HG03439 (cell line): ENCODE measurements at regions not wholly inside any gene's neighbourhood (a gene's known extent, or its start where the extent isn't known, plus 50 kb on each side); places are given as distances from the start of the nearest gene placed in this dataset.
"Not testable (repeated sequence)": the region's sequence is repeated elsewhere in the genome, so short reads cannot be mapped to it uniquely, and the experiment has no call there.

Source experiments
- ATAC-seq: cut with Tn5 transposase; IDR thresholded peaks from one replicate; pipeline ENCODE4 v1.9.1; 2021; ENCODE audit warnings: mild to moderate bottlenecking, moderate library complexity; ENCODE audit not compliant: unreplicated experiment

DNA sequence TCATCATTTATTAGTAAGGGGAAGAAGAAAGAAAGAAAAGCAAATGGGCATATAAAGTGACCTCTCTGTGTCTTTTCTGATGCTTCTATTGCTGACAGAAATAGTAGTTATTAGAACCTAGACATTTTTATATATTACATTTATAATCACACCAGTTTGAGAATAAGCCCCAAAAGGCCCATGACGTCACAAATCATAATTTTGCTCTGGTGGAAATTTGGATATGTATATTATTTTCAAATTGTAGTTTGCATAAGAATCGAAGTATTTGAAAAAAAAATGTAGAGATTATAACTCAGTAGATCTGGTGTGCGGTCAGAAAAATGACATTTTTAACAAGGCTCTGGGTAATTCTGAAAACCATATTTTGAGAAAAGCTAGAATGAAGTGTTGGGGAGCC, 101.2 kb upstream of the STEAP1 start:
- no peak for ATAC-seq

DNA sequence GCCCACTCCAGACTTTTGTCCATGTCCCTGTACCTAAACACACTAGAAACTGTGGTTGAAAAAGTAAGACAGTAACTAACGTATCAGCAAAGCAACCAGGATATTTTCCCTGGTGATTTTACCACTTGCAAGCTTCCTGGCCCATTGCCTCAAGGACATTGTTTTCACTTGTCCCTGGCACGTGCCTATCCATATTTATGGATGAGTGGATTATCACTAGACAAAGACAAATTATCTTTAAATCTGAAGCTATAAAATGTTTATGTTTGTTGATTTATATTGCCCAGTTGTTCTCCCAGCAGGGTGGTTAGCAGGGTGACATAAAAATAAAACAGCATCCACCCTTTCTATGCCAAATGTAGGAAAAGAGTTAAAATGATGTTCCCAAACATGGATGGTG, 93.2 kb upstream of the STEAP1 start:
- no peak for ATAC-seq

DNA sequence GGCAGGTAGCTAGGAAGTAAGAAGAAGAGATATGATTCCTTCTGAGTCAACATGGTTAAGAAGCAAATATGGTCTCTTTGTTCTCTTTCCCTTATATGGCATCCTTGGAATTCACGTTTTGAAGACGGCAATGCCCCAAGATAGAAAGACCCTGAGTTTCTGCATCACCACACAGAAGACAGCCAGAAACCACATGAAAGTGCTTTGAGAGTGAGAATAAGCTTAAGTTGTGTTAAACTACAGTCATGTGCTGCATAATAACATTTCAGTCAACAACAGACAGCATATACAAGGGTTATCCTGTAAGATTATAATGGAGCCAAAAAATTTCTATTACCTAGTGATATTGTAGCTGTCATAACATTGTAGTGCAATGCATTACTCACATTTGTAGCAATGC, 89.9 kb upstream of the STEAP1 start:
- ATAC-seq: no peak

DNA sequence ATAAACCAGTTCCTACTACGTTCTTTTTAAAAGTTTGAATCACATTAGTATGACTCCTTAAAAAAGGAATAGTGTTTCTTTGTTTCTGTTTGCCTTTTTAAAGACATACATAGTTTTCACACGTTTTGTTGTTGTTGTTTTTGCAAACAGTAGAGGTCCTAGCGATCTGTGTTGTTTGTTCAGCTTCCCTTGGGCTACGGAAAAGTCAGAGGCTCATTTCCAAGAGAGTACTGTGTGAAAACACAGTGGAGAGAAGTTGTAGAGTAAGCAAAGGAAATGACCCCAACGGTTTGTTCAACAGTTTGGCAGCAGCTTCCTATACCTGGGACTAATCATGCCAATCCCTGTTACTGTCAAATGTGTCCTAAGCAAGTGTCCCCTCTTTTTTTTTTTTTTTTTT, 87.1 kb upstream of the STEAP1 start:
- ATAC-seq: no peak

DNA sequence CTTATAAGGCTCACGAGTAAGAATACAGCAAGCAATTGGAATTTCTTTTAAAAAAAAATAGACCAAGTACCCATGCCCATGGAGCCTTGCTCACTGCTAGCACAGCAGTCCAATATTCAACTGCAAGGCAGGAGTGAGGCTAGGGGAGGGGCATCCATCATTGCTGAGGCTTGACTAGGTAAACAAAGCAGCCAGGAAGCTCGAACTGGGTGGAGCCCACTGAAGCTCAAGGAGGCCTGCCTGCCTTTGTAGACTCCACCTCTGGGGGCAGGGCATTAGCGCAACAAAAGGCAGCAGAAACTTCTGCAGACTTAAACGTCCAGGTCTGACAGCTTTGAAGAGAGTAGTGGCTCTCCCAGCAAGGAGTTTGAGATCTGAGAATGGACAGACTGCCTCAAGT, 84.0 kb upstream of the STEAP1 start:
- not testable (repeated sequence) for ATAC-seq

DNA sequence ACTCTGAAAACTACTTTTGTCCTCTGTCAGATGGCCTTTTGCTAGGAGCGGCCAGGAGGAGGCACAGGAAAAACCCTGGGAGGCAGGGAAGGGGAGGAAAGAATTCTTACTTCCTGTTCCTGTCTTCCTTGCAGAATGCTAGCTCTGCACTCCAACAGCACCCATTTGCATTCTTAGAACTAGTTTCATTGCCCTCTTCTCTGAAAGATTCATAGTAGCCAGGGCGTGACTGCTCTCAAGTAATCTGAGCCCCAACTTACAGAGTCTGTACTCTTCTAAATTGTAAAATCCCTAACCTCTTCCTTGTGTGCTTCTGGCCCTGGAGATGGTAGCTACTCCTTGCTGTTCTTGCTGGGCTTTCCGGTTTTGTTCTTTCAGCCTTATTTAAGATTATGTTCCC, 75.3 kb upstream of the STEAP1 start:
- no peak for ATAC-seq

DNA sequence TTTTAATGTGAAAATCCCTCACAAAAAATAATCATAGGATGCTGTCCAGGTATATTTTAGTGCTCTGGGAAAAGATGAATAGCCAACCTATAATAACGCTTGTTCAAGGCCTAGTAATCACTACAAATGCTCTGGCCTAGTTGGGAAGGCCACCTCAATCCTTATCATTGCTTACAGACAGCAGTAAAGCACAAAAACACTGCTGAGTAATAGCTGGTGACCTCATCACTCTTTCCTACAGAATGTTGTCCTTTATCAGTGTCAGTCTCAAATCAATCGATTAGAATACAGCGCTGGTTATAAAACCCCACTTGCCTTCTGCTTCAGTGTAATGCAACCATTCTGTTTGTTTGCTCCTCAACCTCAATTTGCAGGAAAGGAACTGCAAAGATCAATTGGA, 72.6 kb upstream of the STEAP1 start:
- ATAC-seq: no peak

DNA sequence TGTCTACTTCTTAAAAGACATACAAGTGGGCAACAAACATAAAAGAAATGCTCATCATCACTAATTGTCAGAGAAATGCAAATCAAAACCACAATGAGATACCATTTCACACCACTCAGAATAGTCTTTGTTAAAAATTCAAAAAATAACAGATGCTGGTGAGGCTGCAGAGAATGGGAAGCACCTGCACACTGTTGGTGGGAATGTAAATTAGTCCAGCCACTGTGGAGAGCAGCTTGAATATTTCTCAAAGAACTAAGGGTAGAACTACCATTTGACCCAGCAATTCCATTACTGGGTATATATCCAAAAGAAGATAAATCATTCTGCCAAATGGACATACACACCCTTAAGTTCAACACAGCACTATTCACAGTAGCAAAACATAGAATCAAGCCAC, 61.8 kb upstream of the STEAP1 start:
- no peak for ATAC-seq

DNA sequence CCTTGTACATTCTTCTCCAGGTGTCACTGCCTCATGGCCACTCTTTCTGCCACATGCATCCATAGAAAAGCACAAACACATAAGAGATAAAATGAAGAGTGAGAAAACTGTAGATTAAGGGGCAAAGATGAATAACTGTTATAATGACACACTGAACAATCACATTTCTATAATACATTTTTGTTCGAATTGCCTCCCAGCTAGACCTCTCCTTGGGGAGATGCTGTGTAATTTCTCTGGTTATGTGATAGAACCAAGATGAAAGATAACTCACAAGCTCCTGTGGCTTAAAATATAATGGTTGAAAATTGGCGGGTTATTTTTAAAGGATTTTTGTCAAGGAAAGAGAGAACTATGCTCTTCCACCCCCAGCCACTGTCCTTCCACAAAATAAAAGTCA, 60.2 kb upstream of the STEAP1 start:
- no peak for ATAC-seq
